BJ (cell line): ENCODE measurements at regions not wholly inside any gene's neighbourhood (a gene's known extent, or its start where the extent isn't known, plus 50 kb on each side); places are given as distances from the start of the nearest gene placed in this dataset.

Experiments used
- CTCF ChIA-PET: fragments of 350-600 bp; formaldehyde crosslinking; extraction: SDS; loops from one replicate; lab custom pipeline; 2021; ENCODE audit warnings: antibody characterized with exemption, inconsistent platforms; lab: Yijun Ruan, JAX
- POLR2A ChIA-PET: fragments of 300-600 bp; sonication (Branson Sonifier 250); formaldehyde crosslinking; extraction: SDS; loops from one replicate; lab custom pipeline; 2021; ENCODE audit warnings: antibody characterized with exemption; lab: Charles Lee
- DNase-seq: peaks from one replicate; pipeline ENCODE4 v3.0.0-alpha.2; 2011; ENCODE audit warnings: low read depth
- H3K27me3 ChIP-seq: 2 replicates; pipeline ENCODE4 v1.6.0; 2011; ENCODE audit warnings: low read length; ENCODE audit not compliant: control insufficient read depth, insufficient read depth
- H3K36me3 ChIP-seq: 2 replicates; pipeline ENCODE4 v1.5.1; 2011; ENCODE audit warnings: low read length; ENCODE audit not compliant: control insufficient read depth, insufficient read depth
- H3K4me3 ChIP-seq: 2 replicates; pipeline ENCODE4 v1.5.1; 2011; ENCODE audit warnings: low read depth, mild to moderate bottlenecking, control low read depth, low read length
- CTCF ChIP-seq: IDR thresholded peaks from 2 replicates; pipeline ENCODE4 v1.5.1; 2011; ENCODE audit warnings: low read depth, mild to moderate bottlenecking, control low read depth, inconsistent platforms, low read length, moderate library complexity; ENCODE audit not compliant: insufficient read depth

DNA sequence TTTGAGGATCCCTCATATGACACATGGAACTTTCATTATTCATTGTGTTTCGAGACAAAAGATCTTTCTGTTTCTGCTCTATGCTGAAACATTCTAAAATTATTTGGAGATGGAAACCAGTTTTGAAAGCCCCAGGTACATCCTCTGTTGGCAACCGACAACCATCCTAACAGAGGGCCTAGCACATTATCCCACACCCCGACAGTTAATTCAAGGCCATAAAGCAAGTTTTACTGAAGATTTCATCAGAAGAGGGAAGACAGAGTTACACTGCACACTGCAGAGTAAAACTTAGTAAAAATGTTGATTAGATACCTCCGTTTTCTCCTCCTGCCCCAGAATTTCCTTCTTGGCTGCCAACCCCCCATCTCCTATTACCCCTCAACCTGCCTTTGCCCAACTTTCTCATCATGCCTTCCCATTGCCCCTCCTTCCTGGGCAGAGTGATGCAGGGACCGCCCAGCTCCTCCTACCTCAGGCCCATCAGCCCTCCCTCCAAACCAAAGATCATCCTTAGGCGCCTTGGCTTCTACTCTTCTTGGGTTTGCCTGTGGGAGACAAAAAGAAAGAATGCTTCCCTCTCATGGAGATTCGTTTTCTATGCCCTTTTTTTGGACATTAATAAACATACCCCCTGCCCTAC lies 52.9 kb upstream of the CITED4 start:
- ChIA-PET POLR2A (no interaction called here), CTCF (interaction anchor here (1.0 to 1.4 kb wide), 3 partner anchors 8 to 17 kb away, joined by 3 read pairs; no protein-coding TSS in a partner anchor)
- H3K4me3 ChIP-seq, result no peak overlapping the region
- H3K27me3 ChIP-seq, result no peaks in the 10 kb centered on the region
- DNase-seq, result no peak
- H3K36me3 ChIP-seq, result no peaks in the 10 kb centered on the region
- TF ChIP-seq CTCF, result no peak

DNA sequence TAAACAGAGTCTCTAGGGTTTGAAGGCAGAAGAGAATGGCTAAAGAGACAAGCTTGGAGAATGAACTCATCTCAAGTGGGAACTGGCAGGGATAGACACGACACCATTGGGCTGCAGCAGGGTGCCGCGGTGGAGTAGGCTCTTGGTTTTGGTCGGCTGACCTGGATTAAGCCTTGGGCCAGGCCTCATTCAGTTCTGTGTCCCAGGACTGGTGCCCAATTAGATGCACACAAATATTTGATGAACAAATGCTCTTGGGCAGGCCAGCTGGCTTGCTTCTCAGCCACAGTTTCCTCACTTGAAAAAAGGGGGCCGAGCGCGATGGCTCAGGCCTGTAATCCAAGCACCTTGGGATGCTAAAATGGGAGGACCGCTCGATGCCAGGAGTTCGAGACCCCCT lies 53.4 kb upstream of the CITED4 start:
- DNase-seq, result no peak
- CTCF ChIA-PET, result interaction anchor here (1.0 to 1.3 kb wide), 2 partner anchors 9 to 16 kb away, joined by 3 read pairs; no protein-coding TSS in a partner anchor
- no peaks in the 10 kb centered on the region for H3K36me3 ChIP-seq
- no peak overlapping the region for H3K4me3 ChIP-seq
- no peaks in the 10 kb centered on the region for H3K27me3 ChIP-seq
- POLR2A ChIA-PET, result no interaction called here
- no peak for TF ChIP-seq CTCF

- H3K36me3 ChIP-seq, result no peaks in the 10 kb centered on the region
- peaks cover 1% of the 10 kb centered on the region; the same call in 1 of the 2 replicates for H3K27me3 ChIP-seq
- no peak for TF ChIP-seq CTCF
- no peak overlapping the region for H3K4me3 ChIP-seq
- POLR2A ChIA-PET, result no interaction called here
- DNase-seq, result no peak
- CTCF ChIA-PET, result no interaction called here
Observed at GRCh38 chr1:40917995-40918711, 56.0 kb upstream of the CITED4 start.

GRCh38 chr1:40919475-40920011 lies 57.4 kb upstream of the CITED4 start:
- Histone ChIP-seq H3K27me3 (peaks cover 3% of the 10 kb centered on the region), H3K36me3 (no peaks in the 10 kb centered on the region), H3K4me3 (no peak overlapping the region)
- POLR2A ChIA-PET, result no interaction called here
- DNase-seq, result no peak
- CTCF ChIA-PET, result interaction anchor here (1.0 kb wide), 1 partner anchor 17 kb away, joined by 3 read pairs; no protein-coding TSS in a partner anchor
- no peak for TF ChIP-seq CTCF

DNA sequence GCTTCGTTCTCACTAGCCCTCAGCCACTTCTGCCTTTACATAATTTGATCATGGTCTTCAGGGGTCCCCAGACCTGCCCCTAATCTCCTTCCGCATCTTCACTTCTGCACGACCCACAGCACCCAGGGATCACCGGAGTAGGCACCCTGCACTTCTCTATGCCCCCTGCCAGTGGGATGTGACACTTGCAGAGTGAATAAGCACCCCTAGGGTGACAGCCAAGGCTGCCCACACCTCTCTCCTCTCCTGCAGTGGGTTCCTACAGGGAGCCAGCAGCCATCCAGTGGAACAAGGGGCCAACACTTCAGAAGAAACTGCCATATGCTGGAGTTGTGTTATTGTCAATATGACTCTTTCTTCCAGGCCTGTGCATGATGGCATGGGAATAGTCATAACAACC lies 58.0 kb upstream of the CTPS1 start:
- DNase-seq, result no peak
- no peak for TF ChIP-seq CTCF
- H3K27me3 ChIP-seq, result peaks cover 6% of the 10 kb centered on the region
- H3K36me3 ChIP-seq, result no peaks in the 10 kb centered on the region
- H3K4me3 ChIP-seq, result no peak overlapping the region
- ChIA-PET POLR2A (no interaction called here), CTCF (interaction anchor here (1.0 kb wide), 1 partner anchor 73 kb away, joined by 3 read pairs; no protein-coding TSS in a partner anchor)
